WTC11 (cell line): ENCODE measurements at regions not wholly inside any gene's neighbourhood (a gene's known extent, or its start where the extent isn't known, plus 50 kb on each side); places are given as distances from the start of the nearest gene placed in this dataset.

Source experiments
- ATAC-seq: fragments of 200-7000 bp; cut with Tn5 transposase; 2 replicates; pipeline ENCODE4 v1.10.0; 2021; ENCODE audit warnings: mild to moderate bottlenecking, moderate library complexity
- CTCF ChIA-PET: fragments of 300-600 bp; sonication (Branson Sonifier 250); formaldehyde crosslinking; loops from one replicate; lab custom pipeline; 2021; ENCODE audit warnings: antibody characterized with exemption; lab: Charles Lee
- POLR2A ChIA-PET: fragments of 350-600 bp; sonication (Branson Sonifier 250); formaldehyde crosslinking; loops from one replicate; lab custom pipeline; 2021; ENCODE audit warnings: antibody characterized with exemption; lab: Charles Lee
- DNase-seq: peaks from one replicate; pipeline ENCODE4 v3.0.0; 2021; ENCODE audit warnings: low spot score
- H3K27ac Mint-ChIP-seq: 2 replicates; pipeline ENCODE4 v1.8.0; 2021; ENCODE audit warnings: mixed read lengths
- H3K27me3 Mint-ChIP-seq: 2 replicates; pipeline ENCODE4 v1.8.0; 2021; ENCODE audit warnings: low read depth, mild to moderate bottlenecking, moderate library complexity, mixed read lengths
- H3K36me3 Mint-ChIP-seq: 2 replicates; pipeline ENCODE4 v1.8.0; 2021; ENCODE audit warnings: mixed read lengths
- H3K4me1 Mint-ChIP-seq: 2 replicates; pipeline ENCODE4 v1.8.0; 2022; ENCODE audit warnings: mixed read lengths
- H3K4me3 Mint-ChIP-seq: 2 replicates; pipeline ENCODE4 v1.8.0; 2021; ENCODE audit warnings: mild to moderate bottlenecking, moderate library complexity, mixed read lengths
- H3K9me3 Mint-ChIP-seq: 2 replicates; pipeline ENCODE4 v1.8.0; 2021; ENCODE audit warnings: mixed read lengths
- CREB1 ChIP-seq: sonication (generic); formaldehyde crosslinking; IDR thresholded peaks from 2 replicates; pipeline ENCODE4 v1.8.0; 2023; ENCODE audit warnings: mild to moderate bottlenecking, missing genetic modification reagents
- ELF4 ChIP-seq: sonication (generic); formaldehyde crosslinking; IDR thresholded peaks from 2 replicates; pipeline ENCODE4 v1.8.1; 2022; ENCODE audit warnings: low read depth, mild to moderate bottlenecking, moderate library complexity, missing genetic modification reagents
- GRHL2 ChIP-seq: fragments of 250-450 bp; sonication (Bioruptor Pico); IDR thresholded peaks from 2 replicates; pipeline ENCODE4 v1.8.0; 2022; ENCODE audit warnings: mild to moderate bottlenecking, moderate library complexity; ENCODE audit not compliant: insufficient replicate concordance, severe bottlenecking
- HMGA2 ChIP-seq: fragments of 250-450 bp; sonication (Bioruptor Pico); IDR thresholded peaks from 2 replicates; pipeline ENCODE4 v1.4.0; 2021; ENCODE audit warnings: mild to moderate bottlenecking, moderate library complexity
- IRF2 ChIP-seq: sonication (generic); formaldehyde crosslinking; IDR thresholded peaks from 2 replicates; pipeline ENCODE4 v1.8.0; 2022; ENCODE audit warnings: low read depth, missing genetic modification reagents, borderline replicate concordance
- MYBL2 ChIP-seq: sonication (generic); formaldehyde crosslinking; IDR thresholded peaks from 2 replicates; pipeline ENCODE4 v1.8.1; 2023; ENCODE audit warnings: mild to moderate bottlenecking, moderate library complexity, missing genetic modification reagents
- NFYB ChIP-seq: sonication (generic); formaldehyde crosslinking; conservative IDR thresholded peaks from 2 replicates; pipeline ENCODE4 v1.8.0; 2022; ENCODE audit warnings: low read depth, missing genetic modification reagents
- NR1H2 ChIP-seq: sonication (generic); formaldehyde crosslinking; IDR thresholded peaks from 2 replicates; pipeline ENCODE4 v1.9.0; 2021; ENCODE audit warnings: mild to moderate bottlenecking, moderate library complexity, missing genetic modification reagents
- SP1 ChIP-seq: sonication (generic); formaldehyde crosslinking; conservative IDR thresholded peaks from 2 replicates; pipeline ENCODE4 v1.8.1; 2022; ENCODE audit warnings: missing genetic modification reagents
- TEAD1 ChIP-seq: sonication (generic); formaldehyde crosslinking; IDR thresholded peaks from 2 replicates; pipeline ENCODE4 v1.8.0; 2022; ENCODE audit warnings: mild to moderate bottlenecking, missing genetic modification reagents
- ZBTB21 ChIP-seq: sonication (generic); formaldehyde crosslinking; IDR thresholded peaks from 2 replicates; pipeline ENCODE4 v1.8.1; 2023; ENCODE audit warnings: mild to moderate bottlenecking, missing genetic modification reagents, borderline replicate concordance
- ZNF138 ChIP-seq: sonication (generic); formaldehyde crosslinking; conservative IDR thresholded peaks from 2 replicates; pipeline ENCODE4 v1.8.1; 2022; ENCODE audit warnings: mild to moderate bottlenecking, moderate library complexity, missing genetic modification reagents
- ZNF219 ChIP-seq: sonication (generic); formaldehyde crosslinking; IDR thresholded peaks from 2 replicates; pipeline ENCODE4 v1.8.0; 2023; ENCODE audit warnings: missing genetic modification reagents, mild to moderate bottlenecking, borderline replicate concordance
- ZNF416 ChIP-seq: fragments of 250-450 bp; sonication (Bioruptor Pico); IDR thresholded peaks from 2 replicates; pipeline ENCODE4 v1.9.0; 2021; ENCODE audit warnings: mild to moderate bottlenecking, inconsistent platforms
- ZNF671 ChIP-seq: fragments of 250-450 bp; sonication (Bioruptor Pico); IDR thresholded peaks from 2 replicates; pipeline ENCODE4 v1.8.0; 2021; ENCODE audit warnings: mild to moderate bottlenecking
- TF ChIP-seq, protein P1 (sequence below): sonication (generic); formaldehyde crosslinking; IDR thresholded peaks from 2 replicates; pipeline ENCODE4 v1.8.1; 2022; ENCODE audit warnings: low read depth, missing genetic modification reagents, borderline replicate concordance
- TF ChIP-seq, protein P2 (sequence below): sonication (generic); formaldehyde crosslinking; IDR thresholded peaks from 2 replicates; pipeline ENCODE4 v1.8.0; 2022; ENCODE audit warnings: missing genetic modification reagents
- TF ChIP-seq, protein P3 (sequence below): sonication (generic); formaldehyde crosslinking; IDR thresholded peaks from 2 replicates; pipeline ENCODE4 v1.8.1; 2023; ENCODE audit warnings: mild to moderate bottlenecking, missing genetic modification reagents, borderline replicate concordance
- TF ChIP-seq, protein P4 (sequence below): fragments of 250-450 bp; sonication (Bioruptor Pico); IDR thresholded peaks from 2 replicates; pipeline ENCODE4 v1.9.0; 2021; ENCODE audit warnings: mild to moderate bottlenecking

DNA sequence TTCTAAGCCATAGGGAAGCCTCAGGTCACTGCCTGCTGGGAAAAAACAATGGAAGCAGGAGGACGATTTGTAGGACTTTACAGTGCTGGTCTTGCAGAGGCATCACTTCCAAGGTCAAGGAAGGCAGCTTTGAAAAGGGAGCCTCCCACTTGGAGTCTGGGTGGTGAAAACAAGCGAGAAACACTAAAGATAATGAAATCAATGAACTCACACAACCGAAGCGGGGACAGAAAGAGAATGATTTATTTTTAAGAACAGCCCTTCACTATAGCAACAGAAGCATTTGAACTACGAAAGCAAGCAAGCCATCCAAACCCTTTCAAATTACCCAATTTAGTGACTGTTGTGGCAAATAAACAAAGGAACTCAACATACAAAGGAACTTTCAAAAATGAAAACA is 227.5 kb downstream of the THBS2 start:
- peaks cover 24% of the 10 kb centered on the region for H3K36me3 Mint-ChIP-seq
- H3K4me3 Mint-ChIP-seq, result no peak overlapping the region
- TF ChIP-seq ZNF138 (CRISPR knock-in tag) (no peak), TEAD1 (CRISPR knock-in tag) (no peak), IRF2 (CRISPR knock-in tag) (no peak), NFYB (no peak), CREB1 (no peak), HMGA2 (CRISPR knock-in tag) (no peak), MYBL2 (CRISPR knock-in tag) (no peak), NR1H2 (CRISPR knock-in tag) (no peak), GRHL2 (CRISPR knock-in tag) (no peak), ZNF416 (CRISPR knock-in tag) (no peak), SP1 (CRISPR knock-in tag) (no peak), ZNF671 (CRISPR knock-in tag) (no peak), ZBTB21 (CRISPR knock-in tag) (no peak), ZNF219 (no peak), ELF4 (CRISPR knock-in tag) (no peak)
- TF ChIP-seq, protein P1, sequence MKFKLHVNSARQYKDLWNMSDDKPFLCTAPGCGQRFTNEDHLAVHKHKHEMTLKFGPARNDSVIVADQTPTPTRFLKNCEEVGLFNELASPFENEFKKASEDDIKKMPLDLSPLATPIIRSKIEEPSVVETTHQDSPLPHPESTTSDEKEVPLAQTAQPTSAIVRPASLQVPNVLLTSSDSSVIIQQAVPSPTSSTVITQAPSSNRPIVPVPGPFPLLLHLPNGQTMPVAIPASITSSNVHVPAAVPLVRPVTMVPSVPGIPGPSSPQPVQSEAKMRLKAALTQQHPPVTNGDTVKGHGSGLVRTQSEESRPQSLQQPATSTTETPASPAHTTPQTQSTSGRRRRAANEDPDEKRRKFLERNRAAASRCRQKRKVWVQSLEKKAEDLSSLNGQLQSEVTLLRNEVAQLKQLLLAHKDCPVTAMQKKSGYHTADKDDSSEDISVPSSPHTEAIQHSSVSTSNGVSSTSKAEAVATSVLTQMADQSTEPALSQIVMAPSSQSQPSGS, result no peak
- TF ChIP-seq, protein P2, sequence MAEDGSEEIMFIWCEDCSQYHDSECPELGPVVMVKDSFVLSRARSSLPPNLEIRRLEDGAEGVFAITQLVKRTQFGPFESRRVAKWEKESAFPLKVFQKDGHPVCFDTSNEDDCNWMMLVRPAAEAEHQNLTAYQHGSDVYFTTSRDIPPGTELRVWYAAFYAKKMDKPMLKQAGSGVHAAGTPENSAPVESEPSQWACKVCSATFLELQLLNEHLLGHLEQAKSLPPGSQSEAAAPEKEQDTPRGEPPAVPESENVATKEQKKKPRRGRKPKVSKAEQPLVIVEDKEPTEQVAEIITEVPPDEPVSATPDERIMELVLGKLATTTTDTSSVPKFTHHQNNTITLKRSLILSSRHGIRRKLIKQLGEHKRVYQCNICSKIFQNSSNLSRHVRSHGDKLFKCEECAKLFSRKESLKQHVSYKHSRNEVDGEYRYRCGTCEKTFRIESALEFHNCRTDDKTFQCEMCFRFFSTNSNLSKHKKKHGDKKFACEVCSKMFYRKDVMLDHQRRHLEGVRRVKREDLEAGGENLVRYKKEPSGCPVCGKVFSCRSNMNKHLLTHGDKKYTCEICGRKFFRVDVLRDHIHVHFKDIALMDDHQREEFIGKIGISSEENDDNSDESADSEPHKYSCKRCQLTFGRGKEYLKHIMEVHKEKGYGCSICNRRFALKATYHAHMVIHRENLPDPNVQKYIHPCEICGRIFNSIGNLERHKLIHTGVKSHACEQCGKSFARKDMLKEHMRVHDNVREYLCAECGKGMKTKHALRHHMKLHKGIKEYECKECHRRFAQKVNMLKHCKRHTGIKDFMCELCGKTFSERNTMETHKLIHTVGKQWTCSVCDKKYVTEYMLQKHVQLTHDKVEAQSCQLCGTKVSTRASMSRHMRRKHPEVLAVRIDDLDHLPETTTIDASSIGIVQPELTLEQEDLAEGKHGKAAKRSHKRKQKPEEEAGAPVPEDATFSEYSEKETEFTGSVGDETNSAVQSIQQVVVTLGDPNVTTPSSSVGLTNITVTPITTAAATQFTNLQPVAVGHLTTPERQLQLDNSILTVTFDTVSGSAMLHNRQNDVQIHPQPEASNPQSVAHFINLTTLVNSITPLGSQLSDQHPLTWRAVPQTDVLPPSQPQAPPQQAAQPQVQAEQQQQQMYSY (CRISPR knock-in tag), result no peak
- TF ChIP-seq, protein P3, sequence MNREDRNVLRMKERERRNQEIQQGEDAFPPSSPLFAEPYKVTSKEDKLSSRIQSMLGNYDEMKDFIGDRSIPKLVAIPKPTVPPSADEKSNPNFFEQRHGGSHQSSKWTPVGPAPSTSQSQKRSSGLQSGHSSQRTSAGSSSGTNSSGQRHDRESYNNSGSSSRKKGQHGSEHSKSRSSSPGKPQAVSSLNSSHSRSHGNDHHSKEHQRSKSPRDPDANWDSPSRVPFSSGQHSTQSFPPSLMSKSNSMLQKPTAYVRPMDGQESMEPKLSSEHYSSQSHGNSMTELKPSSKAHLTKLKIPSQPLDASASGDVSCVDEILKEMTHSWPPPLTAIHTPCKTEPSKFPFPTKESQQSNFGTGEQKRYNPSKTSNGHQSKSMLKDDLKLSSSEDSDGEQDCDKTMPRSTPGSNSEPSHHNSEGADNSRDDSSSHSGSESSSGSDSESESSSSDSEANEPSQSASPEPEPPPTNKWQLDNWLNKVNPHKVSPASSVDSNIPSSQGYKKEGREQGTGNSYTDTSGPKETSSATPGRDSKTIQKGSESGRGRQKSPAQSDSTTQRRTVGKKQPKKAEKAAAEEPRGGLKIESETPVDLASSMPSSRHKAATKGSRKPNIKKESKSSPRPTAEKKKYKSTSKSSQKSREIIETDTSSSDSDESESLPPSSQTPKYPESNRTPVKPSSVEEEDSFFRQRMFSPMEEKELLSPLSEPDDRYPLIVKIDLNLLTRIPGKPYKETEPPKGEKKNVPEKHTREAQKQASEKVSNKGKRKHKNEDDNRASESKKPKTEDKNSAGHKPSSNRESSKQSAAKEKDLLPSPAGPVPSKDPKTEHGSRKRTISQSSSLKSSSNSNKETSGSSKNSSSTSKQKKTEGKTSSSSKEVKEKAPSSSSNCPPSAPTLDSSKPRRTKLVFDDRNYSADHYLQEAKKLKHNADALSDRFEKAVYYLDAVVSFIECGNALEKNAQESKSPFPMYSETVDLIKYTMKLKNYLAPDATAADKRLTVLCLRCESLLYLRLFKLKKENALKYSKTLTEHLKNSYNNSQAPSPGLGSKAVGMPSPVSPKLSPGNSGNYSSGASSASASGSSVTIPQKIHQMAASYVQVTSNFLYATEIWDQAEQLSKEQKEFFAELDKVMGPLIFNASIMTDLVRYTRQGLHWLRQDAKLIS (CRISPR knock-in tag), result no peak
- TF ChIP-seq, protein P4, sequence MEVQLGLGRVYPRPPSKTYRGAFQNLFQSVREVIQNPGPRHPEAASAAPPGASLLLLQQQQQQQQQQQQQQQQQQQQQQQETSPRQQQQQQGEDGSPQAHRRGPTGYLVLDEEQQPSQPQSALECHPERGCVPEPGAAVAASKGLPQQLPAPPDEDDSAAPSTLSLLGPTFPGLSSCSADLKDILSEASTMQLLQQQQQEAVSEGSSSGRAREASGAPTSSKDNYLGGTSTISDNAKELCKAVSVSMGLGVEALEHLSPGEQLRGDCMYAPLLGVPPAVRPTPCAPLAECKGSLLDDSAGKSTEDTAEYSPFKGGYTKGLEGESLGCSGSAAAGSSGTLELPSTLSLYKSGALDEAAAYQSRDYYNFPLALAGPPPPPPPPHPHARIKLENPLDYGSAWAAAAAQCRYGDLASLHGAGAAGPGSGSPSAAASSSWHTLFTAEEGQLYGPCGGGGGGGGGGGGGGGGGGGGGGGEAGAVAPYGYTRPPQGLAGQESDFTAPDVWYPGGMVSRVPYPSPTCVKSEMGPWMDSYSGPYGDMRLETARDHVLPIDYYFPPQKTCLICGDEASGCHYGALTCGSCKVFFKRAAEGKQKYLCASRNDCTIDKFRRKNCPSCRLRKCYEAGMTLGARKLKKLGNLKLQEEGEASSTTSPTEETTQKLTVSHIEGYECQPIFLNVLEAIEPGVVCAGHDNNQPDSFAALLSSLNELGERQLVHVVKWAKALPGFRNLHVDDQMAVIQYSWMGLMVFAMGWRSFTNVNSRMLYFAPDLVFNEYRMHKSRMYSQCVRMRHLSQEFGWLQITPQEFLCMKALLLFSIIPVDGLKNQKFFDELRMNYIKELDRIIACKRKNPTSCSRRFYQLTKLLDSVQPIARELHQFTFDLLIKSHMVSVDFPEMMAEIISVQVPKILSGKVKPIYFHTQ (CRISPR knock-in tag), result no peak
- H3K27ac Mint-ChIP-seq, result no peak overlapping the region
- ATAC-seq (no peak), DNase-seq (no peak)
- H3K4me1 Mint-ChIP-seq, result 0 out of 2 replicates have a peak, but pooled peaks cover 7% of the 10 kb centered on the region
- POLR2A ChIA-PET, result no interaction called here
- peaks cover 34% of the 10 kb centered on the region for H3K9me3 Mint-ChIP-seq
- CTCF ChIA-PET, result no interaction called here
- no peaks in the 10 kb centered on the region for H3K27me3 Mint-ChIP-seq
